Keratinocyte (primary cell): ENCODE measurements at regions not wholly inside any gene's neighbourhood (a gene's known extent, or its start where the extent isn't known, plus 50 kb on each side); places are given as distances from the start of the nearest gene placed in this dataset.
"Not testable (repeated sequence)": the region's sequence is repeated elsewhere in the genome, so short reads cannot be mapped to it uniquely, and the experiment has no call there.

Source experiments
- DNase-seq: peaks from one replicate; pipeline ENCODE4 v3.0.0-alpha.2; 2011; ENCODE audit warnings: low read depth, missing footprints, low spot score
- FAIRE-seq: peaks from 2 replicates; lab custom pipeline; 2011; peaks lifted over from hg19 to GRCh38; lab: Jason Lieb, UNC
- H2AFZ ChIP-seq: 2 replicates; pipeline ENCODE4 v1.6.0; 2012; ENCODE audit warnings: low read length, control low read depth, inconsistent platforms; ENCODE audit not compliant: control insufficient read depth
- H3K27ac ChIP-seq: 2 replicates; pipeline ENCODE4 v1.5.1; 2011; ENCODE audit warnings: low read length; ENCODE audit not compliant: control insufficient read depth, insufficient read depth
- H3K27me3 ChIP-seq: 3 replicates; pipeline ENCODE4 v1.6.0; 2011; ENCODE audit warnings: low read length; ENCODE audit not compliant: control insufficient read depth, insufficient read depth; ENCODE audit errors: extremely low read depth
- H3K36me3 ChIP-seq, 2 experiments: 2 replicates in 1 of 2; 3 replicates in 1 of 2; pipeline ENCODE4 v1.5.1; 2011; ENCODE audit warnings: low read length in 2 of 2, mild to moderate bottlenecking in 1 of 2; ENCODE audit not compliant: control insufficient read depth in 2 of 2, insufficient read depth in 2 of 2; ENCODE audit errors: extremely low read depth in 1 of 2
- H3K4me1 ChIP-seq: 3 replicates; pipeline ENCODE4 v1.5.1; 2011; ENCODE audit warnings: low read length; ENCODE audit not compliant: control insufficient read depth, insufficient read depth; ENCODE audit errors: extremely low read depth
- H3K4me2 ChIP-seq: 3 replicates; pipeline ENCODE4 v1.6.0; 2011; ENCODE audit warnings: low read depth, low read length; ENCODE audit not compliant: control insufficient read depth, insufficient read depth; ENCODE audit errors: extremely low read depth
- H3K4me3 ChIP-seq, 3 experiments: fragments of 200-600 bp in 1 of 3; sonication (generic) in 1 of 3; 2 replicates in 2 of 3; 3 replicates in 1 of 3; pipeline ENCODE4 v1.5.1; 2011 to 2016; ENCODE audit warnings: low read length in 3 of 3, mild to moderate bottlenecking in 3 of 3, control low read depth in 2 of 3, inconsistent platforms in 1 of 3, low read depth in 1 of 3, mixed read lengths in 1 of 3, mixed run types in 1 of 3, moderate library complexity in 1 of 3; ENCODE audit not compliant: control insufficient read depth in 2 of 3, insufficient read depth in 2 of 3; ENCODE audit errors: extremely low read depth in 1 of 3
- H3K79me2 ChIP-seq: 2 replicates; pipeline ENCODE4 v1.6.0; 2012; ENCODE audit warnings: low read length; ENCODE audit not compliant: control insufficient read depth, insufficient read depth
- H3K9ac ChIP-seq: 3 replicates; pipeline ENCODE4 v1.6.0; 2011; ENCODE audit warnings: low read length; ENCODE audit not compliant: control insufficient read depth, insufficient read depth; ENCODE audit errors: extremely low read depth
- H3K9me1 ChIP-seq: 3 replicates; pipeline ENCODE4 v1.6.0; 2011; ENCODE audit warnings: low read length; ENCODE audit not compliant: control insufficient read depth, insufficient read depth; ENCODE audit errors: extremely low read depth
- H3K9me3 ChIP-seq: 2 replicates; pipeline ENCODE4 v1.5.1; 2012; ENCODE audit warnings: low read depth, low read length; ENCODE audit not compliant: control insufficient read depth
- H4K20me1 ChIP-seq: 3 replicates; pipeline ENCODE4 v1.6.0; 2011; ENCODE audit warnings: low read length; ENCODE audit not compliant: control insufficient read depth, insufficient read depth; ENCODE audit errors: extremely low read depth
- CTCF ChIP-seq, 3 experiments: IDR thresholded peaks in 1 of 3; conservative IDR thresholded peaks in 1 of 3; optimal IDR thresholded peaks in 1 of 3; 2 replicates in 2 of 3; 3 replicates in 1 of 3; pipeline versions ENCODE3 to v1.5.1; 2011; ENCODE audit warnings: low read length in 3 of 3, mild to moderate bottlenecking in 3 of 3, moderate library complexity in 2 of 3, control low read depth in 1 of 3, inconsistent platforms in 1 of 3; ENCODE audit not compliant: insufficient read depth in 2 of 3; ENCODE audit errors: extremely low read depth in 1 of 3
- EZH2 ChIP-seq: IDR thresholded peaks from one replicate; pipeline ENCODE4 v1.6.1; 2012; ENCODE audit warnings: inconsistent platforms, mild to moderate bottlenecking, low read length, moderate library complexity
- dilution Hi-C: fragments of 300-500 bp; cut with MboI; formaldehyde crosslinking; loops from one replicate; pipeline ENCODE4 v1.7.0; 2020; ENCODE audit warnings: low sequenced_read_pairs; ENCODE audit not compliant: extremely low pct_ligation_motif_present

DNA sequence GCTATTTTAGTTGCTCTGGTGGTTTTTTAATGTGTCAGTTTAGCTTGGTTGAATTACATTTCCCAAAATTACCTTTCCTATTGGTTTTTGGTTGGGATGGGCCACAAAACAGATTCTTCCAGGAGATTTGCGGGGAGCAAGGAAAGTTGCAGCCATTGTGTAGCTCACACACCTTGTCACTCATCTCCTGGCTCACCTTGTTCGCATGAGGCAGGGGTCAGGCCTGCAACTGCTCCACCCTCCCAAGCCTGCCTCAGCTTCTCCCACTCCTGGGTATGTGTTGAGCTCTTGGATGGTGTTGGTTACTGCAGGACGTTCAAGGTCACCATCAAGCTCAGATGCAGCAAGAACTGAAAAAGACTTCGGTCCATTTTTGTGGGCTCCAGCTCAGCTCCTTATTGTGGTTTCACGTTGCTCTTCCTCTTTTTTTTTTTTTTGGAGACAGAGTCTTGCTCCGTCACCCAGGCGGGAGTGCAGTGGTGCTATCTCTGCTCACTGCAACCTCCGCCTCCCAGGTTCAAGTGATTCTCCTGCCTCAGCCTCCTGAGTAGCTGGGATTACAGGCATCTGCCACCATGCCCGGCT is 95.6 kb upstream of the METTL14 start:
- Histone ChIP-seq H3K4me1 (no peaks in the 10 kb centered on the region), H3K9me1 (no peaks in the 10 kb centered on the region), H3K36me3 (no peaks in the 10 kb centered on the region), H3K9ac (no peak overlapping the region), H3K27ac (no peak overlapping the region), H3K9me3 (no peaks in the 10 kb centered on the region), H2AFZ (no peak overlapping the region), H3K27me3 (no peaks in the 10 kb centered on the region), H3K4me2 (no peak overlapping the region), H3K4me3 (no peak overlapping the region), H3K79me2 (peaks cover 3% of the 10 kb centered on the region), H4K20me1 (no peaks in the 10 kb centered on the region)
- no peak for FAIRE-seq
- TF ChIP-seq EZH2 (no peak), CTCF (optimal IDR thresholded peaks at IDR 0.05 in 1 of 3, IDR thresholded peaks at IDR 0.05 in 1 of 3, conservative IDR thresholded peaks at IDR 0.05 in 1 of 3; ENCODE audit: extremely low read depth in 1 of 3, insufficient read depth in 2 of 3, low read length in 3 of 3) (no peak)
- DNase-seq: no peak
- dilution Hi-C loops: no loop called here

DNA sequence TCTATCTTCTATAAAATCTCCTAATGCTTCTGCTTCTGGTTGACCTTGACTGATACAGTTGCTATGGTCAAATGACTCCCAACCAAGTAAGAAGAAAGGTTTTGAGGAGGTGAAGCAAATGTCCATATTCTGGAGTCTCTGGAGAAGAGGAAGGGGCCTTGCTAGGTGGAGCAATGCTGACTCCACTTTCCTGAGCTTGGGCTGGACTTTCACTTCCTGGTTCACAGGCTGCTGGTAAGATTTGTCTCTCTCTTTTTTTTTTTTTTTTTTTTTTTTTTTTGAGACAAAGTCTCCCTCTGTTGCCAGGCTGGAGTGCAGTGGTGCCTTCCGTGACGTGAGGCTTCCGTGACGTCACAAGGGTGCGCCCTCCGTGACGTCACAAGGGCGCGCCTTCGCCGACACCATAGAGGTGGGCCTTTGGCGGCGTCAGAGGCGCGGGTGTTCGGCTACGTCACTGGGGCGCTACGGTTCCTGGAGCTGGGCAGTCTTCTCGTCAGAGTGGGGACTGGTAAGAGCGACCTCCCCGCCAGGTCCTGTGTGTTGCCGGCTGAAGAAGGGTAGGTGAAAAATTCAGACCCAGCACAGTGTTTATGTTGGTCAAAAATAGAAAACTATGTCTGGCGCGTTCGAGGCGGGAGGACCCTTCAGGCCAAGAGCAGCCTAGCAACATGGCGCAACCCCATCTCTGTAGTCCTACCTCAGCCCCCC is 93.7 kb upstream of the METTL14 start:
- H4K20me1 ChIP-seq, H3K9me1 ChIP-seq, H3K4me1 ChIP-seq, H3K79me2 ChIP-seq, H3K27me3 ChIP-seq, H3K36me3 ChIP-seq, H3K9me3 ChIP-seq, dilution Hi-C loops, FAIRE-seq: not testable (repeated sequence)
- Histone ChIP-seq H3K9ac (peak overlapping the region; percentile 70), H3K27ac (peak overlapping the region; percentile 79), H3K4me3 (peak overlapping the region; percentile 54 to 65 (median 59)), H2AFZ (peak overlapping the region; percentile 99), H3K4me2 (peak overlapping the region; percentile 87)
- peak; percentile 42 for DNase-seq

DNA sequence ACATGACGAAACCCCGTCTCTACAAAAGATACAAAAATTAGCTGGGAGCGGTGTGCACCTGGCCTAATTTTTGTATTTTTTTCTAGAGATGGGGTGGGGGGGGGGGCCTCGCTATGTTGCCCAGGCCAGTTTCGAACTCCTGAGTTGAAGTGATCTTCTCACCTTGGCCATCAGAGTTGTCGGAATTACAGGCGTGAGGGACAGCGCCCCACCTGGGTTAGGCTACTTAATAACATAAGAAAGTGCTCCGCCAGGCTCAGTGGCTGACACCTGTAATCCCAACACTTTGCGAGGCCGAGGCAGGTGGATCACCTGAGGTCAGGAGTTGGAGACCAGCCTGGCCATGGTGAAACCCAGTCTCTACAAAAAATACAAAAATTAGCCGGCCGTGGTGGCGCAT is 92.9 kb upstream of the METTL14 start:
- dilution Hi-C loops, FAIRE-seq, H3K9me1 ChIP-seq: not testable (repeated sequence)

GRCh38 chr4:118595883-118596282 is 89.3 kb upstream of the METTL14 start:
- dilution Hi-C loops, H3K9me3 ChIP-seq, H3K36me3 ChIP-seq, H3K27me3 ChIP-seq, H3K9me1 ChIP-seq, H4K20me1 ChIP-seq, H3K9ac ChIP-seq, DNase-seq, H3K4me2 ChIP-seq, FAIRE-seq, H3K4me1 ChIP-seq, H3K27ac ChIP-seq, H2AFZ ChIP-seq, H3K79me2 ChIP-seq, H3K4me3 ChIP-seq: not testable (repeated sequence)

More for the DNA sequence above, 92.9 kb upstream of the METTL14 start:
- Histone ChIP-seq H3K27ac (peak overlapping the region; percentile 79), H3K4me2 (peak overlapping the region; percentile 58), H3K9ac (peak overlapping the region; percentile 70), H3K4me3 (peak overlapping the region; percentile 22 to 59 (median 54))
- H3K36me3 ChIP-seq, H3K27me3 ChIP-seq, H4K20me1 ChIP-seq, H3K79me2 ChIP-seq, H3K4me1 ChIP-seq, H2AFZ ChIP-seq, DNase-seq, H3K9me3 ChIP-seq: not testable (repeated sequence)
